T-helper 1 cell treated with Interleukin-12 subunit alpha and Interleukin-12 subunit beta and Interleukin-4 antibody, amounts not matched to agents 30 ng/mL and 1 ng/mL, for 36 hours (primary cell): ENCODE measurements at regions not wholly inside any gene's neighbourhood (a gene's known extent, or its start where the extent isn't known, plus 50 kb on each side); places are given as distances from the start of the nearest gene placed in this dataset.

ENCODE experiments used
- intact Hi-C: fragments of 100-400 bp; cut with micrococcal nuclease; formaldehyde crosslinking; loops from one replicate; pipeline ENCODE4 v1.15.1; 2024

GRCh38 chr5:57817001-57817453 lies 334.4 kb upstream of the ACTBL2 start:
- intact Hi-C loops = no loop called here

- intact Hi-C loops = no loop called here
Measured at GRCh38 chr5:57816108-57816507, 333.5 kb upstream of the ACTBL2 start.

- intact Hi-C loops = loop anchor here (1.0 kb wide), 1 partner anchor 27 kb away; no protein-coding TSS in a partner anchor
Measured at GRCh38 chr5:57805732-57806131, 323.1 kb upstream of the ACTBL2 start.

GRCh38 chr5:57805170-57805569 lies 322.6 kb upstream of the ACTBL2 start:
- intact Hi-C loops = loop anchor here (1.0 kb wide), 1 partner anchor 27 kb away; no protein-coding TSS in a partner anchor

- intact Hi-C loops = no loop called here
Measured at GRCh38 chr5:57804505-57804904, 321.9 kb upstream of the ACTBL2 start.

GRCh38 chr5:57804007-57804444 lies 321.4 kb upstream of the ACTBL2 start:
- intact Hi-C loops = no loop called here

- intact Hi-C loops = no loop called here
Measured at GRCh38 chr5:57802131-57802530, 319.5 kb upstream of the ACTBL2 start.

GRCh38 chr5:57795203-57795602 lies 312.6 kb upstream of the ACTBL2 start:
- intact Hi-C loops = no loop called here

GRCh38 chr5:57791875-57792274 lies 309.3 kb upstream of the ACTBL2 start:
- intact Hi-C loops = no loop called here

- intact Hi-C loops = no loop called here
Measured at GRCh38 chr5:57785946-57786345, 303.3 kb upstream of the ACTBL2 start.

GRCh38 chr5:57784121-57784520 lies 301.5 kb upstream of the ACTBL2 start:
- intact Hi-C loops = no loop called here

GRCh38 chr5:57783693-57784092 lies 301.1 kb upstream of the ACTBL2 start:
- intact Hi-C loops = no loop called here

- intact Hi-C loops = no loop called here
Measured at GRCh38 chr5:57780961-57781325, 298.3 kb upstream of the ACTBL2 start.

GRCh38 chr5:57780306-57780960 lies 297.8 kb upstream of the ACTBL2 start:
- intact Hi-C loops = no loop called here

GRCh38 chr5:57779383-57780223 lies 297.0 kb upstream of the ACTBL2 start:
- intact Hi-C loops = loop anchor here (1.0 to 10.0 kb wide), 4 partner anchors 285 to 1073 kb away; partner anchors contain the start of gene PLK2

- intact Hi-C loops = loop anchor here (1.0 to 10.0 kb wide), 5 partner anchors 27 to 1074 kb away; partner anchors contain the start of gene PLK2
Measured at GRCh38 chr5:57778501-57779091, 296.0 kb upstream of the ACTBL2 start.

GRCh38 chr5:57777174-57777581 lies 294.6 kb upstream of the ACTBL2 start:
- intact Hi-C loops = loop anchor here (5.0 to 10.0 kb wide), 2 partner anchors 282 to 1075 kb away; no protein-coding TSS in a partner anchor

GRCh38 chr5:57776035-57776434 lies 293.4 kb upstream of the ACTBL2 start:
- intact Hi-C loops = loop anchor here (5.0 to 10.0 kb wide), 2 partner anchors 281 to 1076 kb away; no protein-coding TSS in a partner anchor

- intact Hi-C loops = loop anchor here (10.0 kb wide), 1 partner anchor 280 kb away; no protein-coding TSS in a partner anchor
Measured at GRCh38 chr5:57774439-57774838, 291.8 kb upstream of the ACTBL2 start.

GRCh38 chr5:57772512-57772911 lies 289.9 kb upstream of the ACTBL2 start:
- intact Hi-C loops = loop anchor here (10.0 kb wide), 1 partner anchor 278 kb away; no protein-coding TSS in a partner anchor

- intact Hi-C loops = loop anchor here (10.0 kb wide), 1 partner anchor 275 kb away; no protein-coding TSS in a partner anchor
Measured at GRCh38 chr5:57770039-57770438, 287.4 kb upstream of the ACTBL2 start.
